GM12891 (cell line): ENCODE measurements at regions not wholly inside any gene's neighbourhood (a gene's known extent, or its start where the extent isn't known, plus 50 kb on each side); places are given as distances from the start of the nearest gene placed in this dataset.

Experiments used
- POLR2A ChIP-seq: IDR thresholded peaks from 2 replicates; pipeline ENCODE4 v1.6.1; 2011; ENCODE audit warnings: low read depth, low read length, control low read depth
- POLR2AphosphoS5 ChIP-seq: IDR thresholded peaks from 2 replicates; pipeline ENCODE4 v1.6.1; 2011; ENCODE audit warnings: low read depth, low read length, control low read depth

DNA sequence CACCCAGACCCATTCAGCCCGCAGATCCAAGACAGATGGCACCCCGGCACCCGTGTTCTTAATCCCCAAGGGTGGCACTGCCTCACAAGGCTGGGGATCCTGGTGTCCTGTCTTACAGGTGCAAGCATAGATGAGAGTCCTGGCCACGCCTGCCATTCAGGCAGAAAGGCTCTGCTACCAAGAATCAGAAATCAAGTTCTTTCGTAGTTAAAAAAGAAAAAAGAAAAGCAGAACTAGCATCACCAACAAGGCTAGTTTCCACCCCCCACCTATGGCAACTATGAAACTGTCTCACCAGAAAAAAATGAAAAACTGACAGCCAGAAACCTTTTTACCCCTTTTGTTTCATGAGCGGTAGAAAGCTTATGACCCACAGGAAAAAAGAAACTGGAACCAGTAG lies 170.4 kb downstream of the SYK start:
- TF ChIP-seq POLR2A = no peak
- TF ChIP-seq POLR2AphosphoS5 = no peak
